NB4 (cell line): ENCODE measurements at regions not wholly inside any gene's neighbourhood (a gene's known extent, or its start where the extent isn't known, plus 50 kb on each side); places are given as distances from the start of the nearest gene placed in this dataset.

Experiments used
- DNase-seq: peaks from one replicate; pipeline ENCODE4 v3.0.0; 2010; ENCODE audit warnings: low read depth
- H3K4me3 ChIP-seq: one replicate; pipeline ENCODE4 v1.5.1; 2011; ENCODE audit warnings: mild to moderate bottlenecking, low read depth, low read length, moderate library complexity
- CTCF ChIP-seq: IDR thresholded peaks from one replicate; pipeline ENCODE4 v1.5.1; 2012; ENCODE audit warnings: low read depth, low read length
- MAX ChIP-seq: IDR thresholded peaks from 2 replicates; pipeline ENCODE4 v1.6.1; 2011; ENCODE audit warnings: low read depth, low read length
- MYC ChIP-seq: IDR thresholded peaks from 2 replicates; pipeline ENCODE4 v1.6.1; 2011; ENCODE audit warnings: low read depth, low read length
- POLR2A ChIP-seq: IDR thresholded peaks from 2 replicates; pipeline ENCODE4 v1.6.1; 2011; ENCODE audit warnings: mild to moderate bottlenecking; ENCODE audit not compliant: insufficient read length; ENCODE audit errors: extremely low read depth

- no peak for DNase-seq
- H3K4me3 ChIP-seq, result no peak overlapping the region
- TF ChIP-seq MYC (no peak), CTCF (no peak)
These were observed 280.4 kb upstream of the HSF2 start for GRCh38 chr6:122118945-122119506.

GRCh38 chr6:122122202-122122601, 277.2 kb upstream of the HSF2 start:
- H3K4me3 ChIP-seq, result no peak overlapping the region
- no peak for DNase-seq
- no peak for TF ChIP-seq POLR2A
- no peak for TF ChIP-seq MYC
- no peak for TF ChIP-seq CTCF
- TF ChIP-seq MAX, result no peak

- H3K4me3 ChIP-seq, result no peak overlapping the region
- no peak for DNase-seq
- no peak for TF ChIP-seq CTCF
- TF ChIP-seq POLR2A, result no peak
- no peak for TF ChIP-seq MYC
- TF ChIP-seq MAX, result no peak
These were observed 276.8 kb upstream of the HSF2 start for GRCh38 chr6:122122686-122123085.

- DNase-seq, result no peak
- no peak for TF ChIP-seq CTCF
- no peak for TF ChIP-seq MYC
- no peak overlapping the region for H3K4me3 ChIP-seq
These were observed 274.5 kb upstream of the HSF2 start for GRCh38 chr6:122124908-122125307.

- H3K4me3 ChIP-seq, result no peak overlapping the region
- no peak for DNase-seq
- TF ChIP-seq MAX, result no peak
- TF ChIP-seq MYC, result no peak
- no peak for TF ChIP-seq POLR2A
- no peak for TF ChIP-seq CTCF
These were observed 272.6 kb upstream of the HSF2 start for GRCh38 chr6:122126894-122127293.

GRCh38 chr6:122128445-122128844, 271.0 kb upstream of the HSF2 start:
- no peak for DNase-seq
- no peak overlapping the region for H3K4me3 ChIP-seq
- TF ChIP-seq MAX (no peak), POLR2A (no peak), CTCF (no peak), MYC (no peak)
